Prostate gland (tissue), 2 donors: ENCODE measurements at regions not wholly inside any gene's neighbourhood (a gene's known extent, or its start where the extent isn't known, plus 50 kb on each side); places are given as distances from the start of the nearest gene placed in this dataset.

Experiments
- DNase-seq: peaks from one replicate; pipeline ENCODE4 v3.0.0-alpha.2; 2019; ENCODE audit warnings: low spot score
- H3K27ac ChIP-seq, 2 donors: fragments of 200-600 bp; sonication (generic); 2 replicates each; pipeline ENCODE4 v1.5.1; 2017 to 2019
- H3K27me3 ChIP-seq: fragments of 200-600 bp; sonication (generic); replicated peaks from 2 replicates; pipeline ENCODE4 v1.5.1; 2019; ENCODE audit not compliant: insufficient read depth
- H3K36me3 ChIP-seq, 2 donors: fragments of 200-600 bp; sonication (generic); 1 replicate in 1 of 2; 2 replicates in 1 of 2; pipeline versions ENCODE4 v1.5.1 to v1.8.1; 2017 to 2019
- H3K4me1 ChIP-seq: fragments of 200-600 bp; sonication (generic); replicated peaks from 2 replicates; pipeline ENCODE4 v1.5.1; 2019
- H3K4me3 ChIP-seq, 2 donors: fragments of 200-600 bp; sonication (generic); 2 replicates each; pipeline ENCODE4 v1.5.1; 2017 to 2019
- H3K9me3 ChIP-seq: fragments of 200-600 bp; sonication (generic); 2 replicates; pipeline ENCODE4 v1.5.1; 2017
- CTCF ChIP-seq, 4 experiments: fragments of 200-600 bp in 2 of 4; fragments of 450-650 bp in 2 of 4; sonication (generic) in 2 of 4; IDR thresholded peaks; 1 replicate in 3 of 4; 2 replicates in 1 of 4; pipeline ENCODE4 v1.5.1; 2016 to 2019; ENCODE audit warnings: antibody characterized with exemption in 4 of 4, mild to moderate bottlenecking in 2 of 4, moderate library complexity in 2 of 4
- POLR2A ChIP-seq: fragments of 450-650 bp; IDR thresholded peaks from one replicate; pipeline ENCODE4 v1.6.1; 2016; ENCODE audit warnings: antibody characterized with exemption, mild to moderate bottlenecking
- POLR2AphosphoS5 ChIP-seq: sonication (generic); formaldehyde crosslinking; IDR thresholded peaks from one replicate; pipeline ENCODE4 v1.6.1; 2017; ENCODE audit warnings: antibody characterized with exemption
- WGBS: methylation state at CpG from one replicate; pipeline ENCODE4 v1.1.5; 2018; 5-methylcytosine and 5-hydroxymethylcytosine counted together
- intact Hi-C: fragments of 100-400 bp; cut with DNase I; formaldehyde crosslinking; loops from one replicate; pipeline ENCODE4 v1.14.2; 2022

GRCh38 chr6:870096-870495 lies 177.2 kb upstream of the EXOC2 start:
- Histone ChIP-seq H3K4me1 (no peaks in the 10 kb centered on the region), H3K36me3 (no peaks in the 10 kb centered on the region), H3K9me3 (no peaks in the 10 kb centered on the region), H3K4me3 (no peak overlapping the region), H3K27me3 (no peaks in the 10 kb centered on the region), H3K27ac (no peak overlapping the region)
- DNase-seq = no peak
- TF ChIP-seq POLR2A (no peak), POLR2AphosphoS5 (no peak), CTCF (IDR thresholded peaks at IDR 0.05) (no peak)
- 81% methylated on average over 5 of the region's 5 CpGs for WGBS
- intact Hi-C loops = no loop called here

- no peaks in the 10 kb centered on the region for H3K4me1 ChIP-seq
- H3K4me3 ChIP-seq = no peak overlapping the region
- no peak overlapping the region for H3K27ac ChIP-seq
- no peaks in the 10 kb centered on the region for H3K36me3 ChIP-seq
- no peaks in the 10 kb centered on the region for H3K9me3 ChIP-seq
- no peaks in the 10 kb centered on the region for H3K27me3 ChIP-seq
- WGBS = 64% methylated on average over 8 of the region's 8 CpGs
- DNase-seq = no peak
- intact Hi-C loops = no loop called here
- no peak for TF ChIP-seq POLR2A
- TF ChIP-seq POLR2AphosphoS5 = no peak
- no peak for TF ChIP-seq CTCF (IDR thresholded peaks at IDR 0.05)
Measured at GRCh38 chr6:868201-868600, 175.3 kb upstream of the EXOC2 start.

GRCh38 chr6:867378-867777 lies 174.4 kb upstream of the EXOC2 start:
- no peak overlapping the region for H3K4me3 ChIP-seq
- no peaks in the 10 kb centered on the region for H3K4me1 ChIP-seq
- H3K27ac ChIP-seq = no peak overlapping the region
- H3K27me3 ChIP-seq = no peaks in the 10 kb centered on the region
- intact Hi-C loops = no loop called here
- no peaks in the 10 kb centered on the region for H3K9me3 ChIP-seq
- 83% methylated on average over 6 of the region's 6 CpGs for WGBS
- no peaks in the 10 kb centered on the region for H3K36me3 ChIP-seq
- no peak for DNase-seq
- TF ChIP-seq POLR2A (no peak), CTCF (IDR thresholded peaks at IDR 0.05) (no peak), POLR2AphosphoS5 (no peak)

GRCh38 chr6:866316-866715 lies 173.4 kb upstream of the EXOC2 start:
- no peak for TF ChIP-seq CTCF (IDR thresholded peaks at IDR 0.05)
- TF ChIP-seq POLR2AphosphoS5 = no peak
- TF ChIP-seq POLR2A = no peak
- intact Hi-C loops = no loop called here
- no peaks in the 10 kb centered on the region for H3K9me3 ChIP-seq
- no peak overlapping the region for H3K4me3 ChIP-seq
- no peaks in the 10 kb centered on the region for H3K36me3 ChIP-seq
- DNase-seq = no peak
- no peaks in the 10 kb centered on the region for H3K4me1 ChIP-seq
- H3K27ac ChIP-seq = no peak overlapping the region
- H3K27me3 ChIP-seq = no peaks in the 10 kb centered on the region
- WGBS = 77% methylated on average over 9 of the region's 9 CpGs

GRCh38 chr6:865846-866245 lies 172.9 kb upstream of the EXOC2 start:
- TF ChIP-seq POLR2A = no peak
- TF ChIP-seq CTCF (IDR thresholded peaks at IDR 0.05) = no peak
- no peak for TF ChIP-seq POLR2AphosphoS5
- H3K36me3 ChIP-seq = no peaks in the 10 kb centered on the region
- DNase-seq = no peak
- WGBS = 84% methylated on average over 4 of the region's 4 CpGs
- no peak overlapping the region for H3K27ac ChIP-seq
- no peaks in the 10 kb centered on the region for H3K27me3 ChIP-seq
- H3K9me3 ChIP-seq = no peaks in the 10 kb centered on the region
- no peaks in the 10 kb centered on the region for H3K4me1 ChIP-seq
- no peak overlapping the region for H3K4me3 ChIP-seq
- intact Hi-C loops = no loop called here
